ENCODE measurements at regions not wholly inside any gene's neighbourhood (a gene's known extent, or its start where the extent isn't known, plus 50 kb on each side); places are given as distances from the start of the nearest gene placed in this dataset.

DNA sequence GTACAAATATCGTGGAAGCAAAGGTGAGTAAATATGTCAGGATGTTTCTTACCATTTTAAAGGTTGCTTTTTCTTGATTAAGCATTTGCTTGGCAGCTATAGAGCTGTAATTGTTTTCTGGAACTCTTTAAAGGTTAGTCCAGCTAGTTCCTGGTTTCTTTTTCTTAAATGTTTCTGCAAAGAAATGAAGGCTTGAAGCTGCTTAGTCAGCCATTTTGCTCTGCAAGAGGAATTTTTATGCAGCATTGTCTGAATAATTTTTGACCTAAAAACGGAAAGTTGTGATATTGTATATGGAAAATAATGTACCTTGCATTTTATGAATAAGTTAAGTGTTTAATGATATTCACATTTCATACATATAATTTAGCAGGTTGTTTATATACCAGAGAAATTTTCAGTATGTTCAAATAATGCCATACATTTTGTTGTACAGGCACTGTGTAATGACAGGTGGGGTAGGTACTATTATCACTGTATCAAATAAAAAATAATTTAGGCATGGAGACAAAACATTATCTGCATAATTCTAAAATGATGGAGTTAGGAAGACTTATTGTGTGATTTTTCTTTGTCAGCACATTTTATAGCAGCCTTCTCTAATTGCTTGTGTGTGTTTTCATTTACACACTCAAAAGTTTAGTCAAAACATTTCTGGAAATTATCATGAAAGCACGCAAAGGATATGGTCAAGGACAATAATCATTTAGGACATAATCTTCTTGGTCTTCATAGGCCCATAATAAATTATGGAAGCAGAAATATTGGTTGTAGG, 624.4 kb downstream of the NCAM2 start:
- TF ChIP-seq, protein P1, sequence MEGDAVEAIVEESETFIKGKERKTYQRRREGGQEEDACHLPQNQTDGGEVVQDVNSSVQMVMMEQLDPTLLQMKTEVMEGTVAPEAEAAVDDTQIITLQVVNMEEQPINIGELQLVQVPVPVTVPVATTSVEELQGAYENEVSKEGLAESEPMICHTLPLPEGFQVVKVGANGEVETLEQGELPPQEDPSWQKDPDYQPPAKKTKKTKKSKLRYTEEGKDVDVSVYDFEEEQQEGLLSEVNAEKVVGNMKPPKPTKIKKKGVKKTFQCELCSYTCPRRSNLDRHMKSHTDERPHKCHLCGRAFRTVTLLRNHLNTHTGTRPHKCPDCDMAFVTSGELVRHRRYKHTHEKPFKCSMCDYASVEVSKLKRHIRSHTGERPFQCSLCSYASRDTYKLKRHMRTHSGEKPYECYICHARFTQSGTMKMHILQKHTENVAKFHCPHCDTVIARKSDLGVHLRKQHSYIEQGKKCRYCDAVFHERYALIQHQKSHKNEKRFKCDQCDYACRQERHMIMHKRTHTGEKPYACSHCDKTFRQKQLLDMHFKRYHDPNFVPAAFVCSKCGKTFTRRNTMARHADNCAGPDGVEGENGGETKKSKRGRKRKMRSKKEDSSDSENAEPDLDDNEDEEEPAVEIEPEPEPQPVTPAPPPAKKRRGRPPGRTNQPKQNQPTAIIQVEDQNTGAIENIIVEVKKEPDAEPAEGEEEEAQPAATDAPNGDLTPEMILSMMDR (IDR thresholded peaks at IDR 0.05; ENCODE audit: unreplicated experiment): no peak
- Mint-ChIP-seq H3K9me3 (ENCODE audit: low read depth, unreplicated experiment) (peaks cover 7% of the 10 kb centered on the region), H3K27ac (ENCODE audit: unreplicated experiment) (no peak overlapping the region), H3K36me3 (ENCODE audit: insufficient read depth, unreplicated experiment) (no peaks in the 10 kb centered on the region), H3K27me3 (ENCODE audit: unreplicated experiment) (no peaks in the 10 kb centered on the region), H3K4me3 (ENCODE audit: low read depth, unreplicated experiment) (no peak overlapping the region), H3K4me1 (ENCODE audit: low read depth, unreplicated experiment) (no peaks in the 10 kb centered on the region)
- intact Hi-C loops (cut with micrococcal nuclease; ENCODE audit: unreplicated experiment): no loop called here
- CTCF ChIA-PET: no interaction called here
- no TSS peak for BruUV-seq (replicated peaks)
- no peak for DNase-seq

DNA sequence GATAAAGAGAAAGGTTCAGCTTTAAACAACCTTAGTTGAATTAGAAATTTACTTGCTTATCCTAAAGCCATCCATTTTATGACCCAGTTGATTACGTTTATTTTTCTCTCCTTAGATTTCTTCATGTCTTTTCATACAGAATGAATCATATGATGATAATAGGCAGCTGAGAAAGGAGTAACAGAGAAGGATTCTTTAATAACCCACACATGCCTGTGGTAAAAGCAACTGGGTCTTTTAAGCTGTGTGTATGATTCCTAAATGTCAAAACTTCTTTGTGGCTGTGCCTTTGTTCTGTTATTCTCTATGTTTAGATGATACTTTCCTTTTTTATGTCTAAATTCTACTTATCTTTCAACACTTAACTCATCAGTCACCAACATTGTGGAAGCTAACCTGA, 626.5 kb downstream of the NCAM2 start:
- TF ChIP-seq, protein P1 (IDR thresholded peaks at IDR 0.05; ENCODE audit: unreplicated experiment): no peak
- CTCF ChIA-PET: no interaction called here
- DNase-seq: no peak
- intact Hi-C loops (cut with micrococcal nuclease; ENCODE audit: unreplicated experiment): no loop called here
- Mint-ChIP-seq H3K4me3 (ENCODE audit: low read depth, unreplicated experiment) (no peak overlapping the region), H3K36me3 (ENCODE audit: insufficient read depth, unreplicated experiment) (no peaks in the 10 kb centered on the region), H3K4me1 (ENCODE audit: low read depth, unreplicated experiment) (no peaks in the 10 kb centered on the region), H3K27me3 (ENCODE audit: unreplicated experiment) (no peaks in the 10 kb centered on the region), H3K9me3 (ENCODE audit: low read depth, unreplicated experiment) (peaks cover 7% of the 10 kb centered on the region), H3K27ac (ENCODE audit: unreplicated experiment) (no peak overlapping the region)
- BruUV-seq (replicated peaks): no TSS peak

DNA sequence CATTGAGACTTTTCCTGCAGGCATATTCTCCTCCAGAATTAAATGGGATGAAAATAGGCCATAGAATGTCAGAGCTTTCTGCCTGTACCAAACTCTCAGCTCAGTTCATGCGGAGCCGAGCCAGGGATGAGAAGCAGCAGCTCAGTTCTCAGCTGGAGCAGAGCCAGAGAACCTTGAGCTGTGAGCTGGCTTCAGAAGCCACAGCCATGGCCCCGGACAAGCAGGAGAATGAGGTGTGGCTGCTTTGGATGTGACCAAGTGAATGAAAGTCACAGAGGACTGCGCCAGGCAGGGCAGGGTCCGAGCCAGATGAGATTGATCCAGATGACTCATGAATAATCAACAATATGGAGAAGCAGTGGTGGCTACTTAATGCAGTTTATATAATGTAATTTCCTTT, 633.8 kb downstream of the NCAM2 start:
- CTCF ChIA-PET: no interaction called here
- intact Hi-C loops (cut with micrococcal nuclease; ENCODE audit: unreplicated experiment): no loop called here
- H3K9me3 Mint-ChIP-seq (ENCODE audit: low read depth, unreplicated experiment): peaks cover 7% of the 10 kb centered on the region
- H3K4me1 Mint-ChIP-seq (ENCODE audit: low read depth, unreplicated experiment): no peaks in the 10 kb centered on the region
- BruUV-seq (replicated peaks): no TSS peak
- DNase-seq: no peak
- no peaks in the 10 kb centered on the region for H3K36me3 Mint-ChIP-seq (ENCODE audit: insufficient read depth, unreplicated experiment)
- no peaks in the 10 kb centered on the region for H3K27me3 Mint-ChIP-seq (ENCODE audit: unreplicated experiment)
- TF ChIP-seq, protein P1 (IDR thresholded peaks at IDR 0.05; ENCODE audit: unreplicated experiment): no peak
- H3K27ac Mint-ChIP-seq (ENCODE audit: unreplicated experiment): no peak overlapping the region
- H3K4me3 Mint-ChIP-seq (ENCODE audit: low read depth, unreplicated experiment): no peak overlapping the region

DNA sequence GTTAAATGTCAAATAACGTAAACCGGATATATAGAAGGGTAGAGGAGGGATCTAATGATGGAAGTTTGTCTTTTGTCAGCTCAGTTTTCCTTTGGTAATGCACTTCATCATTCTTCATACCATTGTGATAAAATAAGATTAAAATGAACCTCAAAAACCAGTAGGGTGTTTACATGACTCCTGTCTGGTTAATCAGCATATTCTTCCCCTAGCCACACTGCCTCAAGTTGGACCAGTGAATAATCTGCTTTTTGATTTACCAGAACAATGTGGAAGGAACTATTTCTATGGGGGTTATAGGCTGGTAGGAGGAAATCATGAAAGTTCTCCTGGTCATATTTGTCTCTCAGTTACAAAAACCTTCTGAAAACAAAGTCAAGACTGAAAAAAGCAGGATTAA, 634.7 kb downstream of the NCAM2 start:
- Mint-ChIP-seq H3K4me3 (ENCODE audit: low read depth, unreplicated experiment) (no peak overlapping the region), H3K4me1 (ENCODE audit: low read depth, unreplicated experiment) (no peaks in the 10 kb centered on the region)

More for the DNA sequence above, 634.7 kb downstream of the NCAM2 start:
- Mint-ChIP-seq H3K27ac (ENCODE audit: unreplicated experiment) (no peak overlapping the region), H3K36me3 (ENCODE audit: insufficient read depth, unreplicated experiment) (no peaks in the 10 kb centered on the region), H3K27me3 (ENCODE audit: unreplicated experiment) (no peaks in the 10 kb centered on the region), H3K9me3 (ENCODE audit: low read depth, unreplicated experiment) (peaks cover 7% of the 10 kb centered on the region)
- intact Hi-C loops (cut with micrococcal nuclease; ENCODE audit: unreplicated experiment): no loop called here
- CTCF ChIA-PET: no interaction called here
- DNase-seq: no peak
- TF ChIP-seq, protein P1 (IDR thresholded peaks at IDR 0.05; ENCODE audit: unreplicated experiment): no peak
- BruUV-seq (replicated peaks): no TSS peak

All from Calu3 (cell line).